ENCODE measurements at regions not wholly inside any gene's neighbourhood (a gene's known extent, or its start where the extent isn't known, plus 50 kb on each side); places are given as distances from the start of the nearest gene placed in this dataset.
"Not testable (repeated sequence)": the region's sequence is repeated elsewhere in the genome, so short reads cannot be mapped to it uniquely, and the experiment has no call there.

DNA sequence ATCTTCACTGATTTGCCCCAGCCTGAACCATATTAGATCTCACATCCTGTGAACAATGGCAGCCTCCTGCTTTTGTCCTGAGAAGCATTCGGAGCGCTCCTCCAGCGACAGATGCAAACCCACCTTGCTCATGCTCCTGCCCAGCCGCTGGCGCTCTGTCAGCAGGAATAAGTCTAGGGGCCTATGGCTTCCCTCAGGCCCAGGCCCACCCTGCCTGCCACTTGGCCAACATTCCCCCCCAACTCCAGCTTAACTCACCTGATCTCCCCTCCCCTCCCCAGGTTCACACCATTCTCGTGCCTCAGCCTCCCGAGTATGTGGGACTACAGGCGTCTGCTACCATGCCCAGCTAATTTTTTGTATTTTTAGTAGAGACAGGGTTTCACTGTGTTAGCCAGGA, 4472.8 kb upstream of the OR11H1 start:
- H2BK120ac ChIP-seq (replicated peaks; ENCODE audit: low read depth, low read length); H4K5ac ChIP-seq (ENCODE audit: insufficient read length, low read depth, low read length); DNase-seq (ENCODE audit: low read depth in 1 of 2, low spot score in 2 of 2); H3K14ac ChIP-seq (ENCODE audit: insufficient read length); H2BK12ac ChIP-seq (ENCODE audit: low read depth, low read length); H2BK20ac ChIP-seq (ENCODE audit: low read length); H4K91ac ChIP-seq (replicated peaks; ENCODE audit: insufficient read length, low read length); CTCF ChIA-PET (ENCODE audit: partially characterized antibody); H3K36me3 ChIP-seq (ENCODE audit: control insufficient read depth in 2 of 4, insufficient read depth in 4 of 4, low read length in 3 of 4); H2BK5ac ChIP-seq (ENCODE audit: low read depth, low read length); H3K4ac ChIP-seq (replicated peaks; ENCODE audit: insufficient read length, low read depth, low read length); H3K4me3 ChIP-seq (ENCODE audit: extremely low read depth in 1 of 4, insufficient read depth in 2 of 4, low read depth in 3 of 4, low read length in 4 of 4); H3K27me3 ChIP-seq (replicated peaks in 1 of 4; ENCODE audit: control insufficient read depth in 3 of 4, extremely low read depth in 1 of 4, insufficient read depth in 3 of 4, low read length in 3 of 4); H3K4me2 ChIP-seq (ENCODE audit: insufficient read depth in 1 of 2, low read depth in 2 of 2, low read length in 2 of 2); POLR2A ChIA-PET (ENCODE audit: partially characterized antibody); H3K23ac ChIP-seq (ENCODE audit: insufficient read length); H3K9ac ChIP-seq (replicated peaks in 1 of 4; ENCODE audit: extremely low read depth in 1 of 4, low read depth in 3 of 4, low read length in 3 of 4); H3K79me1 ChIP-seq (ENCODE audit: low read depth, low read length); H2BK15ac ChIP-seq (ENCODE audit: low read length); H3K18ac ChIP-seq (ENCODE audit: extremely low read depth, low read length); H3K56ac ChIP-seq (replicated peaks; ENCODE audit: insufficient read length, low read depth, low read length); H3K4me1 ChIP-seq (replicated peaks in 1 of 4; ENCODE audit: control insufficient read depth in 3 of 4, insufficient read depth in 4 of 4, low read length in 3 of 4); FAIRE-seq; H3K23me2 ChIP-seq (ENCODE audit: low read depth, low read length); H4K8ac ChIP-seq (ENCODE audit: extremely low read depth, insufficient read depth, low read length); H2AFZ ChIP-seq (ENCODE audit: low read length); H2AK5ac ChIP-seq (ENCODE audit: low read depth, low read length); H3K27ac ChIP-seq (ENCODE audit: low read depth, low read length); H4K20me1 ChIP-seq (replicated peaks in 1 of 2; ENCODE audit: control insufficient read depth in 1 of 2, insufficient read depth in 2 of 2, low read length in 2 of 2); H3K79me2 ChIP-seq (ENCODE audit: control insufficient read depth in 1 of 2, insufficient read depth in 2 of 2, low read length in 2 of 2): not testable (repeated sequence)
- H3K9me3 ChIP-seq (ENCODE audit: insufficient read depth in 2 of 2, low read depth in 1 of 2, low read length in 1 of 2), result peaks cover 61 to 73% of the 10 kb centered on the region in 2 experiments
- 83% methylated on average over 8 of the region's 8 CpGs; no CpG with 5 or more reads in 1 of the 2 experiments for WGBS, 2 experiments (ENCODE audit: extremely low coverage in 1 of 2, insufficient coverage in 1 of 2, insufficient read length in 1 of 2, insufficient replicate concordance in 2 of 2, low coverage in 1 of 2, low lambda C conversion rate in 2 of 2, missing lambda C conversion rate in 1 of 2)

DNA sequence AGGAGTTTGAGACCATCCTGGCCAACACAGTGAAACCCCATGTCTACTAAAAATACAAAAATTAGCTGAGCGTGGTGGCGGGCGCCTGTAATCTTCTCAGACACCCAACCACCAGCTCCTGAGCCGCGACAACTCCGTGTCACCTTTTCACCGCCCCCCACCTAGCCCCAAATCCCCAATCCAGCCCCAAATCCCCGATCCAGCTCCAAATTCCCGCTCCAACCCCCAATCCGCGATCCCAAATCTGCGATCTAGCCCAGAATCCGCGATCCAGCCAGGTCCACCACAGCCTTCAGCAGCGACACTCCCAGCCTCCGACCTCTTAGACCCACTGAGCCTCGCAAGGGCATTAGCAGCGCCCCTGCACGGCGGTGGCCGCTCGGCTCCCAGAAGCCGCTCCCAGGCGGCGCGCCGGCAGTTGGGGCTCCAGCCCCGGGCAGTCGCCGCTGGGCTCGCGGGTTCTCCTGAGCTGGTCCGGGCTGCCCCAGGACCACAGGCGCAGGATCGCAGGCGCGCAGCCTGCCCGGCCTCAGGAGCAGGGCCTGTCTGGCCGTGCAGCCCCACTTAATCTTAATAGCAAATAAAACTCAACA, 4469.9 kb upstream of the OR11H1 start:
- DNase-seq (ENCODE audit: low read depth in 1 of 2, low spot score in 2 of 2); H3K27me3 ChIP-seq (replicated peaks in 1 of 4; ENCODE audit: control insufficient read depth in 3 of 4, extremely low read depth in 1 of 4, insufficient read depth in 3 of 4, low read length in 3 of 4); H3K23ac ChIP-seq (ENCODE audit: insufficient read length); H4K5ac ChIP-seq (ENCODE audit: insufficient read length, low read depth, low read length); H2BK20ac ChIP-seq (ENCODE audit: low read length); H3K4me2 ChIP-seq (ENCODE audit: insufficient read depth in 1 of 2, low read depth in 2 of 2, low read length in 2 of 2); CTCF ChIA-PET (ENCODE audit: partially characterized antibody); H3K23me2 ChIP-seq (ENCODE audit: low read depth, low read length); H2BK120ac ChIP-seq (replicated peaks; ENCODE audit: low read depth, low read length); H2BK15ac ChIP-seq (ENCODE audit: low read length); POLR2A ChIA-PET (ENCODE audit: partially characterized antibody); H3K9ac ChIP-seq (replicated peaks in 1 of 4; ENCODE audit: extremely low read depth in 1 of 4, low read depth in 3 of 4, low read length in 3 of 4); H4K8ac ChIP-seq (ENCODE audit: extremely low read depth, insufficient read depth, low read length); H3K27ac ChIP-seq (ENCODE audit: low read depth, low read length); H3K4me1 ChIP-seq (replicated peaks in 1 of 4; ENCODE audit: control insufficient read depth in 3 of 4, insufficient read depth in 4 of 4, low read length in 3 of 4); H3K18ac ChIP-seq (ENCODE audit: extremely low read depth, low read length); FAIRE-seq; H3K14ac ChIP-seq (ENCODE audit: insufficient read length); H2AK5ac ChIP-seq (ENCODE audit: low read depth, low read length); H3K56ac ChIP-seq (replicated peaks; ENCODE audit: insufficient read length, low read depth, low read length); H4K91ac ChIP-seq (replicated peaks; ENCODE audit: insufficient read length, low read length); H3K36me3 ChIP-seq (ENCODE audit: control insufficient read depth in 2 of 4, insufficient read depth in 4 of 4, low read length in 3 of 4); H2BK12ac ChIP-seq (ENCODE audit: low read depth, low read length); H3K4ac ChIP-seq (replicated peaks; ENCODE audit: insufficient read length, low read depth, low read length); H3K4me3 ChIP-seq (ENCODE audit: extremely low read depth in 1 of 4, insufficient read depth in 2 of 4, low read depth in 3 of 4, low read length in 4 of 4); H2AFZ ChIP-seq (ENCODE audit: low read length); H2BK5ac ChIP-seq (ENCODE audit: low read depth, low read length); H3K79me1 ChIP-seq (ENCODE audit: low read depth, low read length); H3K79me2 ChIP-seq (ENCODE audit: control insufficient read depth in 1 of 2, insufficient read depth in 2 of 2, low read length in 2 of 2); H4K20me1 ChIP-seq (replicated peaks in 1 of 2; ENCODE audit: control insufficient read depth in 1 of 2, insufficient read depth in 2 of 2, low read length in 2 of 2): not testable (repeated sequence)
- peaks cover 59 to 73% of the 10 kb centered on the region in 2 experiments for H3K9me3 ChIP-seq (ENCODE audit: insufficient read depth in 2 of 2, low read depth in 1 of 2, low read length in 1 of 2)
- WGBS, 2 experiments (ENCODE audit: extremely low coverage in 1 of 2, insufficient coverage in 1 of 2, insufficient read length in 1 of 2, insufficient replicate concordance in 2 of 2, low coverage in 1 of 2, low lambda C conversion rate in 2 of 2, missing lambda C conversion rate in 1 of 2), result 90% methylated on average over 28 of the region's 39 CpGs; no CpG with 5 or more reads in 1 of the 2 experiments
